ENCODE measurements at regions not wholly inside any gene's neighbourhood (a gene's known extent, or its start where the extent isn't known, plus 50 kb on each side); places are given as distances from the start of the nearest gene placed in this dataset.

DNA sequence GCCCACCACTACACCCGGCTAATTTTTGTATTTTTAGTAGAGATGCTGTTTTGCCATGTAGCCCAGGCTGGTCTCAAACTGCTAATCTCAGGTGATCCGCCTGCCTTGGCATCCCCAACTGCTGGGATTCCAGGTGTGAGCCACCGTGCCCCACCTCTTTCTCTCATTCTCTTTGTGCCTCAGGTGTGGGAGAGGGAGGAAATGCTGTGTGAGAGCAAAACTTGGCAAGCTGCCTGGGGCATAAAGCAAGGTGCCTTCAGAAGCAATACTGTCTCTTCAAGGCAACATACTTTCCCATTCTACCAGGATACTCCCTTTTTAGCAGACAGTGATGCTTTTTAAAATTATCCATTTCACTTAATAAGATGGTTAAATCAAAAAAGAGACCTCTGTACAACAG is 53.2 kb upstream of the RFC3 start:
- in situ Hi-C loops (cut with HindIII; ENCODE audit: low sequenced_read_pairs): no loop called here
- TF ChIP-seq, protein P1, sequence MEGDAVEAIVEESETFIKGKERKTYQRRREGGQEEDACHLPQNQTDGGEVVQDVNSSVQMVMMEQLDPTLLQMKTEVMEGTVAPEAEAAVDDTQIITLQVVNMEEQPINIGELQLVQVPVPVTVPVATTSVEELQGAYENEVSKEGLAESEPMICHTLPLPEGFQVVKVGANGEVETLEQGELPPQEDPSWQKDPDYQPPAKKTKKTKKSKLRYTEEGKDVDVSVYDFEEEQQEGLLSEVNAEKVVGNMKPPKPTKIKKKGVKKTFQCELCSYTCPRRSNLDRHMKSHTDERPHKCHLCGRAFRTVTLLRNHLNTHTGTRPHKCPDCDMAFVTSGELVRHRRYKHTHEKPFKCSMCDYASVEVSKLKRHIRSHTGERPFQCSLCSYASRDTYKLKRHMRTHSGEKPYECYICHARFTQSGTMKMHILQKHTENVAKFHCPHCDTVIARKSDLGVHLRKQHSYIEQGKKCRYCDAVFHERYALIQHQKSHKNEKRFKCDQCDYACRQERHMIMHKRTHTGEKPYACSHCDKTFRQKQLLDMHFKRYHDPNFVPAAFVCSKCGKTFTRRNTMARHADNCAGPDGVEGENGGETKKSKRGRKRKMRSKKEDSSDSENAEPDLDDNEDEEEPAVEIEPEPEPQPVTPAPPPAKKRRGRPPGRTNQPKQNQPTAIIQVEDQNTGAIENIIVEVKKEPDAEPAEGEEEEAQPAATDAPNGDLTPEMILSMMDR (IDR thresholded peaks at IDR 0.05; ENCODE audit: low read depth, low read length, missing control alignments): no peak
- no peak for DNase-seq (ENCODE audit: low read depth)
- no peak overlapping the region for H3K4me3 ChIP-seq (ENCODE audit: low read depth, low read length)

DNA sequence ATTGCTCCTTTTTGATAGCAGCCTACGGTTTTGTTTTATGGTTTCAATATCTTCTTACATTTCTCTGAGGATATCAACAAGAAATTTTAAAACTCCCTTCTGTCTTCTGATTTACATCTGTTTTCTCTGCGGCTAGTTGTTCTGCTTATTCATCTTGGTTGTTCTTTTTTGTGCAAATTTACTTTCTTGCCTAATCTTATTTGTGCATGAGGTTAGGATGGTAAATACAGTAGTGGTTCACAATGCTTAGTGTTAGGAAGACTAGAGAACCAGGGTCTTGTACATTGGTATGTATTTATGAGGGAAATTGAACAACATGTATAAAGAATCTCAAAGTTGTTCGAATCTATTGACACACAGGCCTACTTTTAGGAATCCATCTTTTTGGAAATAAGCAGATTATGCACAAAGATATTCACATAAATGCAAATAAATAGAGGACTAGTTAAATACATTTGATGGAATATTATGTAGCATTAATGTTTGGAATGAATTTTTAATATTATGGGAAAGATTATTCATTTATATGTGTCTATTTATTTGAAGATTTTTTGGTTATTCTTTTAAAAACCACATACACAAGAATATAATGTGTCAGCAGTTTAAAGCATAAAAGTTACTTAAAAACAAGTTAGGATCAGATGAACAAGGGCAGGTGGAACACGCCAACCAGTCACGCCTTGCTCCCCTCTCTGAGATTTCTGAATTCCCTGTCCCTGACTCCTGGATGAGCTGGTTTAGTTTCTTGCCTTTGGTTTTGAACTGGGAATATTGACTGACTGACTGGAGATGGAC is 51.4 kb upstream of the RFC3 start:
- TF ChIP-seq, protein P1 (IDR thresholded peaks at IDR 0.05; ENCODE audit: low read depth, low read length, missing control alignments): no peak
- H3K4me3 ChIP-seq (ENCODE audit: low read depth, low read length): no peak overlapping the region
- in situ Hi-C loops (cut with HindIII; ENCODE audit: low sequenced_read_pairs): no loop called here
- no peak for DNase-seq (ENCODE audit: low read depth)

DNA sequence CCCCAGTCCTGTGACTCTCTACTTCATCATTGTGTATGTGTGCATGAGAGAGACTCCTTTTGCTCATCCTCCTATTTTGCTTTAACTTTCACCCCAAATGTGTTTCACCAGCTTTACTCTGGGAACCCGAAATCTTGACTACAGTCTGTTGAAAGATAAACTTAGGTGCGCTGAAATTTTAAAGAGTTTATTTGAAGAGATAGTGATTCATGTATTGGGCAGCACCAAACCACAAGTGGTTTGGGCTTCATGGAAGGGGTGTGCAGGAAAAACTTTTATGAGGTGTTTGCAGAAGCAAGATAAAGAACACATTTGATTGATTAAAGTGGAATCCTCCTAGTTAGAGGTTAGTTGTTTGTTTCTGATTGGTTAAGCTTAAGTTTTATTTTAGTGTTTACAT is 50.8 kb upstream of the RFC3 start:
- TF ChIP-seq, protein P1 (IDR thresholded peaks at IDR 0.05; ENCODE audit: low read depth, low read length, missing control alignments): no peak
- in situ Hi-C loops (cut with HindIII; ENCODE audit: low sequenced_read_pairs): no loop called here
- DNase-seq (ENCODE audit: low read depth): no peak
- no peak overlapping the region for H3K4me3 ChIP-seq (ENCODE audit: low read depth, low read length)

Data from astrocyte of the cerebellum (primary cell).